ENCODE measurements at regions not wholly inside any gene's neighbourhood (a gene's known extent, or its start where the extent isn't known, plus 50 kb on each side); places are given as distances from the start of the nearest gene placed in this dataset.

GRCh38 chr2:128590309-128591021, 271.8 kb upstream of the HS6ST1 start:
- TF ChIP-seq, protein P1, sequence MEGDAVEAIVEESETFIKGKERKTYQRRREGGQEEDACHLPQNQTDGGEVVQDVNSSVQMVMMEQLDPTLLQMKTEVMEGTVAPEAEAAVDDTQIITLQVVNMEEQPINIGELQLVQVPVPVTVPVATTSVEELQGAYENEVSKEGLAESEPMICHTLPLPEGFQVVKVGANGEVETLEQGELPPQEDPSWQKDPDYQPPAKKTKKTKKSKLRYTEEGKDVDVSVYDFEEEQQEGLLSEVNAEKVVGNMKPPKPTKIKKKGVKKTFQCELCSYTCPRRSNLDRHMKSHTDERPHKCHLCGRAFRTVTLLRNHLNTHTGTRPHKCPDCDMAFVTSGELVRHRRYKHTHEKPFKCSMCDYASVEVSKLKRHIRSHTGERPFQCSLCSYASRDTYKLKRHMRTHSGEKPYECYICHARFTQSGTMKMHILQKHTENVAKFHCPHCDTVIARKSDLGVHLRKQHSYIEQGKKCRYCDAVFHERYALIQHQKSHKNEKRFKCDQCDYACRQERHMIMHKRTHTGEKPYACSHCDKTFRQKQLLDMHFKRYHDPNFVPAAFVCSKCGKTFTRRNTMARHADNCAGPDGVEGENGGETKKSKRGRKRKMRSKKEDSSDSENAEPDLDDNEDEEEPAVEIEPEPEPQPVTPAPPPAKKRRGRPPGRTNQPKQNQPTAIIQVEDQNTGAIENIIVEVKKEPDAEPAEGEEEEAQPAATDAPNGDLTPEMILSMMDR (IDR thresholded peaks at IDR 0.05) = no peak
- no peak for TF ChIP-seq POLR2A (IDR thresholded peaks at IDR 0.05)

Measured in lower leg skin (tissue), 3 donors.